ENCODE measurements at regions not wholly inside any gene's neighbourhood (a gene's known extent, or its start where the extent isn't known, plus 50 kb on each side); places are given as distances from the start of the nearest gene placed in this dataset.

DNA sequence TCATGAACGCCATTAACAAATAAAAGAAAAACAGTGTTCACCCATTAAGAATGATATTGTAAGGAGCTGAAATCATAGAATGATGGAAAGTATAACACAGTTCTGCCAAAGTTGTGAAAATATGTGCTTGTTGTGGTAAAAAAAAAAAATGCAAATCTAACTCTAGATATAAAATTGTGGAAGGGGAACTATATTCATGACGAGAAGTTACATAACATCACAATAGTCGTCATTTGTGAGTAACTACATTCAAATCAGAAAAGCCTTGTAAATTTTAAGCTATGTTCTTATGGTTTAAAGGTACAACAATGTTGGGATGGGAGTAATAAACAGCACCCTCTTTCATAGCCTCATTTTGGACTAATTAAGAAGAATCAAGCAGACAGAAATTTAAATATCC, 57.6 kb upstream of the PRDM8 start:
- TF ChIP-seq, protein P1, sequence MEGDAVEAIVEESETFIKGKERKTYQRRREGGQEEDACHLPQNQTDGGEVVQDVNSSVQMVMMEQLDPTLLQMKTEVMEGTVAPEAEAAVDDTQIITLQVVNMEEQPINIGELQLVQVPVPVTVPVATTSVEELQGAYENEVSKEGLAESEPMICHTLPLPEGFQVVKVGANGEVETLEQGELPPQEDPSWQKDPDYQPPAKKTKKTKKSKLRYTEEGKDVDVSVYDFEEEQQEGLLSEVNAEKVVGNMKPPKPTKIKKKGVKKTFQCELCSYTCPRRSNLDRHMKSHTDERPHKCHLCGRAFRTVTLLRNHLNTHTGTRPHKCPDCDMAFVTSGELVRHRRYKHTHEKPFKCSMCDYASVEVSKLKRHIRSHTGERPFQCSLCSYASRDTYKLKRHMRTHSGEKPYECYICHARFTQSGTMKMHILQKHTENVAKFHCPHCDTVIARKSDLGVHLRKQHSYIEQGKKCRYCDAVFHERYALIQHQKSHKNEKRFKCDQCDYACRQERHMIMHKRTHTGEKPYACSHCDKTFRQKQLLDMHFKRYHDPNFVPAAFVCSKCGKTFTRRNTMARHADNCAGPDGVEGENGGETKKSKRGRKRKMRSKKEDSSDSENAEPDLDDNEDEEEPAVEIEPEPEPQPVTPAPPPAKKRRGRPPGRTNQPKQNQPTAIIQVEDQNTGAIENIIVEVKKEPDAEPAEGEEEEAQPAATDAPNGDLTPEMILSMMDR (IDR thresholded peaks at IDR 0.05; ENCODE audit: insufficient read depth, low read depth, low read length), result no peak
- no peak overlapping the region for H3K4me3 ChIP-seq (ENCODE audit: low read depth, low read length)
- no peak for DNase-seq (ENCODE audit: low read depth)

DNA sequence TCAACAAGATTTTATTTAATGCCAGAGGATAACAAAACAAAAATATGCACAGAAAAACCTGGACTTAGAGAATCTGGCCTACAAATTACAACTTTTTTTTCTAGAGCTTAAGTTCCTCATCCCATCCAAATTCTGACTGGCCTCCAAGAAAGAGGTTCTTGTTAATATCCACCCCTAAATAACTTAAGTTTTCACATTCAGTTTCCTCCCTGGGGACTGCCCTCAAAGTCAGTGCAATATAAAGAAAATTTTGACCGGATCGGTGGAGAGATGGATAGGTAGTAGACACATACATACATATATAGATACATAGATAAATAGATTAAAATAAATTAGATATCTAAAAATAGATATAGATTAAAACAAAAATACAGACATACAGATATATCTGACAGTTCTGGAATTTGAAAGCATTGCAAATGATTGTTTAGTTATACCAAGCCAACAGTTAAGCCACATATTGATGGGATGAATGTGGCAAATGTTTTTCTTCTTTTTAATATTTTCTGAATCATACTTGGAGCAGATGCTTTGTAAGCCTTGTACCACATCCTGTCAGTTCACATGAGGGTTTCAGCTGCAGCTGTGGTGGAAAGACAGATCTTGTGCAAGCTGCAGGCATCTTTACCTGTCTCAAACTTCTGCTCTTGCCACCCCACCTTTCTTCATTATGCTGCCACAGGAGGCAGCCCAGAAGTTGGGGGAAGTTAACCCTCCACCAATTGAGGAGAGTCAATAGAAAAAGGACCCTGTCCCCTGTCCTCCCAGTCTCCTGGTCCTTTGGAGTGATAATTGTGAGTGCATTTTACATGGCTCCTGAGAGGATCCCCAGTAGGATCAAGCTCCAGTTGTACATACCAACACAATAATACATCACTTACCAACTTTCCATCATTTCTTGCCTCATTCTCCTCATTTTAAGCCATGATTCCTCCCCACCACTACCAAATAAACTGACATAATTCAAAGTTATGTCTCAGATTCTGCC, 58.5 kb upstream of the PRDM8 start:
- DNase-seq (ENCODE audit: low read depth), result peak; percentile 41
- TF ChIP-seq, protein P1 (IDR thresholded peaks at IDR 0.05; ENCODE audit: insufficient read depth, low read depth, low read length), result no peak

DNA sequence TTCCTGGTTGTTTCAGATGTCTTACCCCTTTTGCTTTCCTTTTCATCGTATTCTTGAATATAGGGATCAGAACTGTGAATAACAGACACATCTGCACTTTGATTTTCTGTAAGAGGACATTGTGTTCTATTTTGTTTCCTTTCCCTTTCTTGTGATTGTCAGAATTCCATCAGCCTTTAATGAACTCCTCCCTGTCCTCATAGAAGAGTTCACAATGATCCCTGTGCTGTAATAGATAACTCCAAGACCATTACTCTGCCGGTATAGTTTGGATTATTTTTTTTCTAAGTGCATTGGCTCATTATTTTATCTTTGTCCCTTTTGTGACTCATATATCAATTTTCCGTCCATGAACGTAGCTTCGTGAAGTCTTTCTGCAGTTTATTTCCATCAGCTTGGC, 59.7 kb upstream of the PRDM8 start:
- TF ChIP-seq, protein P1 (IDR thresholded peaks at IDR 0.05; ENCODE audit: insufficient read depth, low read depth, low read length), result no peak
- no peak overlapping the region for H3K4me3 ChIP-seq (ENCODE audit: low read depth, low read length)
- DNase-seq (ENCODE audit: low read depth), result no peak

More for the DNA sequence above, 58.5 kb upstream of the PRDM8 start:
- no peak overlapping the region for H3K4me3 ChIP-seq (ENCODE audit: low read depth, low read length)

DNA sequence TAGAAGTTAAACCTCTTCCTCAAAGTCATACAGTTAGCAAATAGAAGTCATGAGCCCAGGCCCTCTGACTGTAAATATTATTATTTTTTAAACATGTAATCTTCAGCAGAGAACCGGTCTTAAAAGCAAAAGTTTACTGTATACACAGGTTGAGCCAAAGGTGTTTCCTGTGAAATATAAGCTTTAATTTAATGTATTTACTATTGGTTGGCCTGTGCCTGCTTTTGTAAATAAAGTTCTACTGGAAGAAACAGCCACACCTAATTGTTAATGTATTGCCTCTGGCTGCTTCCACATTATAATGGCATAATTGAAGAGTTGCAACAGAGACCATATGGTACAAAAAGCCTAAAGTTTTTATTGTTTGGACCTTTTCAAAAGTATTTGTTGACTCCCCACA, 61.0 kb upstream of the PRDM8 start:
- H3K4me3 ChIP-seq (ENCODE audit: low read depth, low read length), result no peak overlapping the region
- TF ChIP-seq, protein P1 (IDR thresholded peaks at IDR 0.05; ENCODE audit: insufficient read depth, low read depth, low read length), result no peak
- no peak for DNase-seq (ENCODE audit: low read depth)

DNA sequence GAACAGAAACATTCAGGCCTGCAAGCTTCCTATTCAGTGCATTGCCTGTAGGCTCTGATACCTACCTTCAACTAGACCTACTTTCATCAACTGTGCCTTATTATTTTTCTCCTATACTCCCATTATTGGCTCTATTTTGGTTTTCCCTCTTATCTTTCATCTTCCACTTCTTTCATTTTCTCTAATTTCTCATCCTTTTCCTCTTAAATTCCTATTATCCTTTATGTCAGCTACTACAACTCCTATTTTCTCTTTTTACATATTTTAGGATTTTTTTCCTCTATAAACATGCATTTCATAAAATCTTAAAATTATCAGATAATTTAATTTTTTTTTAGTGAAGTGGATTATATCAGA, 61.6 kb upstream of the PRDM8 start:
- no peak overlapping the region for H3K4me3 ChIP-seq (ENCODE audit: low read depth, low read length)
- TF ChIP-seq, protein P1 (IDR thresholded peaks at IDR 0.05; ENCODE audit: insufficient read depth, low read depth, low read length), result no peak
- DNase-seq (ENCODE audit: low read depth), result no peak

DNA sequence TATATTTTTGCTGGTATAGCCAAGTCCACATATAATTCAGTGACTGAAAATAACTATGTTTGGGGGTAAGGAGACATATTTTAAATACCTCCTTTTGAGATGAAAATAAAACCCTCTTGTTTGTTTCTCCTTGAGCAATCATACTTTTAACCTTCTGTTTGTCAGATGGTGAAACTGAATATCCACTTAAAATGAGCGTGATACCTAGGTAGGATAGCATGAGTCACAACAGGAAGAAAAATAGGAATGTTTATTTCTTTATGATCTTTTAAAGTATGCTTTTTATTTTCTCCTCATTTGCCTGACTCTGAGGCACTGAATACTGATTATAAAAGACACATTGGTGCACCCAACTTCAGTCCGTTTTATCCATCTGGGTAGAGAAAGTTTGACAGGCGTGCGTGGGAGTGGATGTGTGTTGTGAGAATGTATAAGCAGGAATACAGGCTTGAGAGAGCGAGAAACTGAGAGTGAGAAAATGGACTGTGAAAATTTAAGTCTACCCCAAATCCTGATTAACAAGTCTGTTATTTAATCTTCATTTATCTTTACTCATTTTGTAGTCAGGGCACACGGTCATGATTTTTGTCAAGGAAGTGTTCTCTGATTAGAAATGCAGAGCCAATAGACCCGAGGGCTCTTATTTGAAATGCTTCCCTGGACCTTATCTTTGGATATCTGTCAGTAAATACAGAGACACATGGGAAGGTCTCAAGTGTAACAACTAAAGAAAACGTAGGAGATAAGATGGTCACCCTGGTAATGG, 62.1 kb upstream of the ANTXR2 start:
- TF ChIP-seq, protein P1 (IDR thresholded peaks at IDR 0.05; ENCODE audit: insufficient read depth, low read depth, low read length), result no peak
- H3K4me3 ChIP-seq (ENCODE audit: low read depth, low read length), result no peak overlapping the region
- no peak for DNase-seq (ENCODE audit: low read depth)

Data from fibroblast of villous mesenchyme (primary cell).